Activated B cell treated with CpG ODN at 0.5 μM for 24 hours (primary cell): ENCODE measurements at regions not wholly inside any gene's neighbourhood (a gene's known extent, or its start where the extent isn't known, plus 50 kb on each side); places are given as distances from the start of the nearest gene placed in this dataset.

ENCODE experiments used
- ATAC-seq: fragments of 200-7000 bp; cut with Tn5 transposase; one replicate; pipeline ENCODE4 v1.10.0; 2021; ENCODE audit warnings: low read depth, mild to moderate bottlenecking, moderate library complexity
- CTCF ChIA-PET: fragments of 350-600 bp; sonication (Branson Sonifier 250); formaldehyde crosslinking; loops from one replicate; lab custom pipeline; 2021; ENCODE audit warnings: antibody characterized with exemption; lab: Charles Lee
- POLR2A ChIA-PET: fragments of 350-600 bp; sonication (Branson Sonifier 250); formaldehyde crosslinking; loops from one replicate; lab custom pipeline; 2021; ENCODE audit warnings: antibody characterized with exemption; lab: Charles Lee
- DNase-seq: peaks from one replicate; pipeline ENCODE4 v3.0.0; 2022
- H3K27ac Mint-ChIP-seq: one replicate; pipeline ENCODE4 v1.8.0; 2020; ENCODE audit warnings: mixed read lengths
- H3K27me3 Mint-ChIP-seq: one replicate; pipeline ENCODE4 v1.8.0; 2021; ENCODE audit warnings: mixed read lengths
- H3K36me3 Mint-ChIP-seq: one replicate; pipeline ENCODE4 v1.8.0; 2021; ENCODE audit warnings: low read depth, mixed read lengths
- H3K4me1 Mint-ChIP-seq: one replicate; pipeline ENCODE4 v1.8.0; 2021; ENCODE audit warnings: mixed read lengths
- H3K4me3 Mint-ChIP-seq: one replicate; pipeline ENCODE4 v1.8.0; 2020; ENCODE audit warnings: mild to moderate bottlenecking, mixed read lengths
- H3K9me3 Mint-ChIP-seq: one replicate; pipeline ENCODE4 v1.8.0; 2020; ENCODE audit warnings: mixed read lengths
- CTCF ChIP-seq: fragments of 200-600 bp; IDR thresholded peaks from one replicate; pipeline ENCODE4 v1.8.0; 2022; ENCODE audit warnings: antibody characterized with exemption, mild to moderate bottlenecking
- intact Hi-C: fragments of 100-400 bp; cut with micrococcal nuclease; formaldehyde crosslinking; loops from one replicate; pipeline ENCODE4 v1.15.1; 2024

DNA sequence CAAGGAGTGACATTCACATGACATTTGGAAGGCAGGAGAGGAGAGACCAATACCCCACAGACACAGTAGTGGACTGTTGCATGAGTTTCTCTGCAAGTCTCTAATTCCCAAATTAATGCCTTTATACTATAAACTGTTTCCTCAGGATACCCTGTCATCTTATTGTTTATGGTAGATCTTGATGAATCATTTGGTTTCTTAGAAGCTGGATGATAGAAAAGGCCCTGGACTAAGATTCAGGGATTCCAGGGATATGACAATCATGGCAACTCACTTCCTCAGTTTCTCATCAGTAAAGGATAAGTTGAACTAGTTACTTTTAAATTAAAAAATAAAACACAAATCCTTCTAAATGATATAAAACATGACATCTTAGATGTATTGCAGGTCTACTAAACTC, 292.5 kb downstream of the TDRD15 start:
- DNase-seq (no peak), ATAC-seq (no peak)
- no peaks in the 10 kb centered on the region for H3K9me3 Mint-ChIP-seq
- no peaks in the 10 kb centered on the region for H3K27me3 Mint-ChIP-seq
- intact Hi-C loops, result no loop called here
- H3K4me1 Mint-ChIP-seq, result no peaks in the 10 kb centered on the region
- CTCF ChIA-PET, result no interaction called here
- H3K36me3 Mint-ChIP-seq, result no peaks in the 10 kb centered on the region
- POLR2A ChIA-PET, result no interaction called here
- no peak overlapping the region for H3K4me3 Mint-ChIP-seq
- H3K27ac Mint-ChIP-seq, result no peak overlapping the region
- no peak for TF ChIP-seq CTCF

- H3K9me3 Mint-ChIP-seq, result peaks cover 6% of the 10 kb centered on the region
- no peaks in the 10 kb centered on the region for H3K4me1 Mint-ChIP-seq
These were observed 294.7 kb downstream of the TDRD15 start for GRCh38 chr2:21418456-21418855.

GRCh38 chr2:21420553-21421335, 297.0 kb downstream of the TDRD15 start:
- no peaks in the 10 kb centered on the region for H3K27me3 Mint-ChIP-seq

More at GRCh38 chr2:21418456-21418855, 294.7 kb downstream of the TDRD15 start:
- Mint-ChIP-seq H3K27ac (no peak overlapping the region), H3K36me3 (no peaks in the 10 kb centered on the region), H3K27me3 (no peaks in the 10 kb centered on the region), H3K4me3 (no peak overlapping the region)
- ChIA-PET CTCF (no interaction called here), POLR2A (no interaction called here)
- DNase-seq (no peak), ATAC-seq (no peak)
- intact Hi-C loops, result no loop called here
- TF ChIP-seq CTCF, result no peak

DNA sequence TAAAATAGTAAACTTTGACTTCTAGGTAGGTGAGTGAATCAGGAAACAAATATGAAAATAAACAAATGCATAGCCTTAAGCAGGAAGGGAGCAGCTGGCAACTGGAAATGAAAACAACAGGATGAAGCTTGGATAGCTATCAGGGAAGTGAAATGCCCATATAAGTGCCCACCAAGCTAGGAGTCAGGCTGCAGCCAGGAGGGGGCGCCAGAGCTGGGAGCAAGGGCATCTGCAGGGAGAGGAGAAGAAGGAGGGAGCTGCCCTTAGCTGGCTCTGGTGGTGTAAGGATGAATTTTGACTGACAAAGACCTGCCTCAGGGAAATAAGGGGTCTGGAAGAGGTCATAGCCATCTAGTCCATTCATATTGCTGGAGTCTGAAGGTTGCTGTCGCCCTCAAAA, 298.3 kb downstream of the TDRD15 start:
- ChIA-PET POLR2A (no interaction called here), CTCF (no interaction called here)
- Mint-ChIP-seq H3K36me3 (no peaks in the 10 kb centered on the region), H3K9me3 (peaks cover 6% of the 10 kb centered on the region), H3K4me3 (no peak overlapping the region), H3K27ac (no peak overlapping the region), H3K27me3 (no peaks in the 10 kb centered on the region), H3K4me1 (no peaks in the 10 kb centered on the region)
- TF ChIP-seq CTCF, result no peak
- no peak for ATAC-seq
- DNase-seq, result no peak
- intact Hi-C loops, result no loop called here

More at GRCh38 chr2:21420553-21421335, 297.0 kb downstream of the TDRD15 start:
- intact Hi-C loops, result no loop called here
- POLR2A ChIA-PET, result no interaction called here
- Mint-ChIP-seq H3K27ac (no peak overlapping the region), H3K4me3 (no peak overlapping the region), H3K9me3 (peaks cover 6% of the 10 kb centered on the region), H3K4me1 (no peaks in the 10 kb centered on the region), H3K36me3 (no peaks in the 10 kb centered on the region)
- CTCF ChIA-PET, result no interaction called here
- no peak for TF ChIP-seq CTCF
- DNase-seq, result no peak
- ATAC-seq, result no peak

- ChIA-PET POLR2A (no interaction called here), CTCF (no interaction called here)
- H3K4me1 Mint-ChIP-seq, result no peaks in the 10 kb centered on the region
- H3K9me3 Mint-ChIP-seq, result peaks cover 6% of the 10 kb centered on the region
- ATAC-seq, result no peak
- no peak overlapping the region for H3K27ac Mint-ChIP-seq
- TF ChIP-seq CTCF, result no peak
- no peak for DNase-seq
- no peaks in the 10 kb centered on the region for H3K36me3 Mint-ChIP-seq
- no peak overlapping the region for H3K4me3 Mint-ChIP-seq
- intact Hi-C loops, result no loop called here
- no peaks in the 10 kb centered on the region for H3K27me3 Mint-ChIP-seq
These were observed 299.2 kb downstream of the TDRD15 start for GRCh38 chr2:21422724-21423522.
